Dendritic cell treated with granulocyte-macrophage colony-stimulating factor and Interleukin-4, amounts not matched to agents 40 ng/mL and 50 ng/mL, for 4 days (primary cell): ENCODE measurements at regions not wholly inside any gene's neighbourhood (a gene's known extent, or its start where the extent isn't known, plus 50 kb on each side); places are given as distances from the start of the nearest gene placed in this dataset.

Source experiments
- H3K27ac Mint-ChIP-seq: one replicate; pipeline ENCODE4 v1.8.0; 2022; ENCODE audit warnings: mild to moderate bottlenecking, mixed read lengths
- H3K27me3 Mint-ChIP-seq: one replicate; pipeline ENCODE4 v1.8.0; 2022; ENCODE audit warnings: mild to moderate bottlenecking, mixed read lengths
- H3K36me3 Mint-ChIP-seq: one replicate; pipeline ENCODE4 v1.8.0; 2022; ENCODE audit warnings: low read depth, mixed read lengths
- H3K4me1 Mint-ChIP-seq: one replicate; pipeline ENCODE4 v1.8.0; 2022; ENCODE audit warnings: low read depth, mixed read lengths
- H3K4me3 Mint-ChIP-seq: one replicate; pipeline ENCODE4 v1.8.0; 2022; ENCODE audit warnings: mild to moderate bottlenecking, moderate library complexity, mixed read lengths
- H3K9me3 Mint-ChIP-seq: one replicate; pipeline ENCODE4 v1.8.0; 2022; ENCODE audit warnings: mixed read lengths
- intact Hi-C: fragments of 100-400 bp; cut with micrococcal nuclease; formaldehyde crosslinking; loops from one replicate; pipeline ENCODE4 v1.15.0; 2022

GRCh38 chr4:83191026-83191425 is 76.5 kb upstream of the PLAC8 start:
- H3K4me1 Mint-ChIP-seq = peaks cover 49% of the 10 kb centered on the region
- intact Hi-C loops = no loop called here
- peaks cover 2% of the 10 kb centered on the region for H3K27me3 Mint-ChIP-seq
- no peak overlapping the region for H3K27ac Mint-ChIP-seq
- no peaks in the 10 kb centered on the region for H3K9me3 Mint-ChIP-seq
- no peak overlapping the region for H3K4me3 Mint-ChIP-seq
- no peaks in the 10 kb centered on the region for H3K36me3 Mint-ChIP-seq

GRCh38 chr4:83189631-83190136 is 75.2 kb upstream of the PLAC8 start:
- Mint-ChIP-seq H3K27ac (no peak overlapping the region), H3K36me3 (no peaks in the 10 kb centered on the region), H3K9me3 (no peaks in the 10 kb centered on the region), H3K4me1 (peaks cover 37% of the 10 kb centered on the region), H3K4me3 (no peak overlapping the region), H3K27me3 (peaks cover 2% of the 10 kb centered on the region)
- intact Hi-C loops = no loop called here

- intact Hi-C loops = no loop called here
- Mint-ChIP-seq H3K36me3 (no peaks in the 10 kb centered on the region), H3K4me3 (no peak overlapping the region), H3K4me1 (peaks cover 14% of the 10 kb centered on the region), H3K9me3 (no peaks in the 10 kb centered on the region), H3K27me3 (peaks cover 2% of the 10 kb centered on the region), H3K27ac (no peak overlapping the region)
These were observed 66.0 kb upstream of the PLAC8 start for GRCh38 chr4:83180431-83180968.

- no peak overlapping the region for H3K27ac Mint-ChIP-seq
- H3K9me3 Mint-ChIP-seq = no peaks in the 10 kb centered on the region
- peaks cover 26% of the 10 kb centered on the region for H3K4me1 Mint-ChIP-seq
- intact Hi-C loops = loop anchor here (10.0 kb wide), 1 partner anchor 54 kb away; no protein-coding TSS in a partner anchor
- no peaks in the 10 kb centered on the region for H3K36me3 Mint-ChIP-seq
- H3K4me3 Mint-ChIP-seq = no peak overlapping the region
- H3K27me3 Mint-ChIP-seq = peaks cover 6% of the 10 kb centered on the region
These were observed 64.7 kb upstream of the PLAC8 start for GRCh38 chr4:83179205-83179604.

GRCh38 chr4:83178029-83178428 is 63.5 kb upstream of the PLAC8 start:
- Mint-ChIP-seq H3K4me3 (no peak overlapping the region), H3K9me3 (no peaks in the 10 kb centered on the region), H3K4me1 (peaks cover 37% of the 10 kb centered on the region), H3K27me3 (peaks cover 8% of the 10 kb centered on the region), H3K36me3 (no peaks in the 10 kb centered on the region), H3K27ac (no peak overlapping the region)
- intact Hi-C loops = loop anchor here (10.0 kb wide), 1 partner anchor 53 kb away; no protein-coding TSS in a partner anchor

- Mint-ChIP-seq H3K27me3 (peaks cover 8% of the 10 kb centered on the region), H3K4me3 (no peak overlapping the region), H3K4me1 (peaks cover 43% of the 10 kb centered on the region), H3K9me3 (no peaks in the 10 kb centered on the region), H3K27ac (no peak overlapping the region), H3K36me3 (no peaks in the 10 kb centered on the region)
- intact Hi-C loops = loop anchor here (10.0 kb wide), 1 partner anchor 52 kb away; no protein-coding TSS in a partner anchor
These were observed 62.7 kb upstream of the PLAC8 start for GRCh38 chr4:83177182-83177581.

- Mint-ChIP-seq H3K27ac (no peak overlapping the region), H3K4me1 (peaks cover 46% of the 10 kb centered on the region), H3K36me3 (no peaks in the 10 kb centered on the region), H3K27me3 (peaks cover 8% of the 10 kb centered on the region), H3K9me3 (no peaks in the 10 kb centered on the region), H3K4me3 (no peak overlapping the region)
- intact Hi-C loops = loop anchor here (10.0 kb wide), 1 partner anchor 50 kb away; no protein-coding TSS in a partner anchor
These were observed 60.4 kb upstream of the PLAC8 start for GRCh38 chr4:83174844-83175414.

GRCh38 chr4:83172371-83172770 is 57.8 kb upstream of the PLAC8 start:
- Mint-ChIP-seq H3K36me3 (no peaks in the 10 kb centered on the region), H3K9me3 (no peaks in the 10 kb centered on the region), H3K4me1 (peaks cover 44% of the 10 kb centered on the region), H3K27ac (no peak overlapping the region), H3K4me3 (no peak overlapping the region), H3K27me3 (peaks cover 8% of the 10 kb centered on the region)
- intact Hi-C loops = loop anchor here (10.0 kb wide), 1 partner anchor 48 kb away; no protein-coding TSS in a partner anchor

GRCh38 chr4:83171436-83172039 is 57.0 kb upstream of the PLAC8 start:
- no peaks in the 10 kb centered on the region for H3K9me3 Mint-ChIP-seq
- intact Hi-C loops = loop anchor here (10.0 kb wide), 1 partner anchor 47 kb away; no protein-coding TSS in a partner anchor
- H3K27ac Mint-ChIP-seq = no peak overlapping the region
- H3K36me3 Mint-ChIP-seq = no peaks in the 10 kb centered on the region
- H3K4me3 Mint-ChIP-seq = no peak overlapping the region
- H3K27me3 Mint-ChIP-seq = peaks cover 13% of the 10 kb centered on the region
- peaks cover 51% of the 10 kb centered on the region for H3K4me1 Mint-ChIP-seq

GRCh38 chr4:83170952-83171399 is 56.4 kb upstream of the PLAC8 start:
- Mint-ChIP-seq H3K9me3 (no peaks in the 10 kb centered on the region), H3K27ac (no peak overlapping the region), H3K4me1 (peaks cover 51% of the 10 kb centered on the region), H3K4me3 (no peak overlapping the region), H3K36me3 (no peaks in the 10 kb centered on the region), H3K27me3 (peaks cover 13% of the 10 kb centered on the region)
- intact Hi-C loops = loop anchor here (10.0 kb wide), 1 partner anchor 46 kb away; no protein-coding TSS in a partner anchor
